Nephron progenitor cell (in vitro differentiated cells): ENCODE measurements at regions not wholly inside any gene's neighbourhood (a gene's known extent, or its start where the extent isn't known, plus 50 kb on each side); places are given as distances from the start of the nearest gene placed in this dataset.

Experiments
- DNase-seq: peaks from one replicate; pipeline ENCODE4 v3.0.0; 2021
- H3K27ac Mint-ChIP-seq: 2 replicates; pipeline ENCODE4 v1.8.0; 2021; ENCODE audit warnings: mild to moderate bottlenecking, moderate library complexity, mixed read lengths
- H3K27me3 Mint-ChIP-seq: 2 replicates; pipeline ENCODE4 v1.8.0; 2021; ENCODE audit warnings: mild to moderate bottlenecking, low read depth, mixed read lengths; ENCODE audit not compliant: poor library complexity
- H3K36me3 Mint-ChIP-seq: 2 replicates; pipeline ENCODE4 v1.8.0; 2021; ENCODE audit warnings: low read depth, mixed read lengths
- H3K4me1 Mint-ChIP-seq: 2 replicates; pipeline ENCODE4 v1.8.0; 2021; ENCODE audit warnings: mixed read lengths
- H3K4me3 Mint-ChIP-seq: 2 replicates; pipeline ENCODE4 v1.8.0; 2021; ENCODE audit warnings: mild to moderate bottlenecking, moderate library complexity, mixed read lengths
- H3K9me3 Mint-ChIP-seq: 2 replicates; pipeline ENCODE4 v1.8.0; 2021; ENCODE audit warnings: mild to moderate bottlenecking, moderate library complexity, mixed read lengths
- CTCF ChIP-seq: fragments of 200-600 bp; sonication (generic); IDR thresholded peaks from 2 replicates; pipeline ENCODE4 v1.5.0; 2021; ENCODE audit warnings: antibody characterized with exemption

GRCh38 chr6:6436946-6437345 is 116.5 kb upstream of the F13A1 start:
- no peak for TF ChIP-seq CTCF
- Mint-ChIP-seq H3K27ac (no peak overlapping the region), H3K36me3 (no peaks in the 10 kb centered on the region), H3K9me3 (peaks cover 8% of the 10 kb centered on the region), H3K27me3 (peaks cover 6% of the 10 kb centered on the region), H3K4me3 (no peak overlapping the region), H3K4me1 (no peaks in the 10 kb centered on the region)
- DNase-seq = no peak

GRCh38 chr6:6438286-6438685 is 117.8 kb upstream of the F13A1 start:
- H3K27ac Mint-ChIP-seq = no peak overlapping the region
- no peaks in the 10 kb centered on the region for H3K4me1 Mint-ChIP-seq
- DNase-seq = no peak
- peaks cover 11% of the 10 kb centered on the region for H3K9me3 Mint-ChIP-seq
- TF ChIP-seq CTCF = no peak
- no peak overlapping the region for H3K4me3 Mint-ChIP-seq
- H3K27me3 Mint-ChIP-seq = peaks cover 8% of the 10 kb centered on the region
- no peaks in the 10 kb centered on the region for H3K36me3 Mint-ChIP-seq

GRCh38 chr6:6439778-6440177 is 119.3 kb upstream of the F13A1 start:
- Mint-ChIP-seq H3K4me1 (no peaks in the 10 kb centered on the region), H3K27ac (no peak overlapping the region), H3K9me3 (peaks cover 11% of the 10 kb centered on the region), H3K36me3 (no peaks in the 10 kb centered on the region), H3K4me3 (no peak overlapping the region), H3K27me3 (peaks cover 13% of the 10 kb centered on the region)
- no peak for TF ChIP-seq CTCF
- DNase-seq = no peak

- Mint-ChIP-seq H3K4me3 (no peak overlapping the region), H3K36me3 (no peaks in the 10 kb centered on the region), H3K4me1 (no peaks in the 10 kb centered on the region), H3K27ac (no peak overlapping the region), H3K9me3 (no peaks in the 10 kb centered on the region), H3K27me3 (peaks cover 4% of the 10 kb centered on the region)
- DNase-seq = no peak
- TF ChIP-seq CTCF = no peak
These were observed 131.5 kb upstream of the F13A1 start for GRCh38 chr6:6452002-6452401.

GRCh38 chr6:6453186-6453585 is 132.7 kb upstream of the F13A1 start:
- DNase-seq = no peak
- H3K27ac Mint-ChIP-seq = no peak overlapping the region
- H3K27me3 Mint-ChIP-seq = peaks cover 4% of the 10 kb centered on the region
- H3K4me1 Mint-ChIP-seq = no peaks in the 10 kb centered on the region
- no peaks in the 10 kb centered on the region for H3K9me3 Mint-ChIP-seq
- no peak for TF ChIP-seq CTCF
- H3K36me3 Mint-ChIP-seq = no peaks in the 10 kb centered on the region
- no peak overlapping the region for H3K4me3 Mint-ChIP-seq

- no peaks in the 10 kb centered on the region for H3K36me3 Mint-ChIP-seq
- H3K9me3 Mint-ChIP-seq = peaks cover 5% of the 10 kb centered on the region
- no peak for TF ChIP-seq CTCF
- H3K4me1 Mint-ChIP-seq = no peaks in the 10 kb centered on the region
- no peak for DNase-seq
- H3K27ac Mint-ChIP-seq = no peak overlapping the region
- H3K4me3 Mint-ChIP-seq = no peak overlapping the region
- H3K27me3 Mint-ChIP-seq = peaks cover 4% of the 10 kb centered on the region
These were observed 133.2 kb upstream of the LY86 start for GRCh38 chr6:6455272-6455671.
